Pancreas (tissue), 10 donors: ENCODE measurements at regions not wholly inside any gene's neighbourhood (a gene's known extent, or its start where the extent isn't known, plus 50 kb on each side); places are given as distances from the start of the nearest gene placed in this dataset.

ENCODE experiments used
- ATAC-seq, 4 donors: fragments of 200-7000 bp; cut with Tn5 transposase; one replicate each; pipeline versions ENCODE4 v1.8.0 to v1.9.1; 2020; ENCODE audit warnings: mild to moderate bottlenecking in 4 of 4, moderate library complexity in 4 of 4
- DNase-seq, 6 donors: peaks; one replicate each; pipeline ENCODE4 v3.0.0-alpha.2; 2020
- FAIRE-seq: peaks from 2 replicates; lab custom pipeline; 2012; peaks lifted over from hg19 to GRCh38; lab: Jason Lieb, UNC
- H3K27ac ChIP-seq, 4 donors: fragments of 200-600 bp; sonication (generic); 1 replicate in 3 of 4; 2 replicates in 1 of 4; pipeline versions ENCODE4 v1.5.0 to v1.8.0; 2020
- H3K27me3 ChIP-seq, 4 donors: fragments of 200-600 bp; one replicate each; pipeline ENCODE4 v1.8.0; 2021
- H3K36me3 ChIP-seq, 3 donors: fragments of 200-600 bp; sonication (generic) in 1 of 3; one replicate each; pipeline versions ENCODE4 v1.5.0 to v1.8.0; 2020 to 2021
- H3K4me1 ChIP-seq, 3 donors: fragments of 200-600 bp; one replicate each; pipeline ENCODE4 v1.8.0; 2021
- H3K4me3 ChIP-seq, 4 donors: fragments of 200-600 bp; sonication (generic) in 2 of 4; one replicate each; pipeline versions ENCODE4 v1.5.0 to v1.8.0; 2020 to 2021
- H3K9me3 ChIP-seq, 4 donors: fragments of 200-600 bp; one replicate each; pipeline ENCODE4 v1.8.0; 2021
- CTCF ChIP-seq, 4 donors: fragments of 200-600 bp; sonication (generic) in 3 of 4; IDR thresholded peaks; one replicate each; pipeline versions ENCODE4 v1.5.0 to v1.8.0; 2021; ENCODE audit warnings: antibody characterized with exemption in 4 of 4
- WGBS, 2 donors: extraction: QIAGEN DNeasy Blood & Tissue Kit; methylation state at CpG; one replicate each; pipeline ENCODE4 v1.1.7; 2013; 5-methylcytosine and 5-hydroxymethylcytosine counted together
- intact Hi-C, 3 donors: fragments of 100-400 bp; cut with DNase I; formaldehyde crosslinking; loops; one replicate each; pipeline versions ENCODE4 v1.11.1 to v1.14.2; 2022
- donor health status: healthy with polysubstance abuse.
- donor health status: DM: no; HTN: no; CAD: no; lungs with moderate emphysema.
- donor health status: DM: no; HTN: no; CAD: no.
- donor health status: control.
- donor health status: control.
- donor health status: Bipolar disorder and iron deficiency.
- donor health status: DM: yes; HTN: yes; CAD: no.
- donor health status: DM: no; HTN: no; CAD: no.
- donor health status: DM: no; HTN: no; CAD: no.
- donor health status: DM: yes; HTN: yes; CAD: no.

- no peaks in the 10 kb centered on the region for H3K36me3 ChIP-seq
- no peaks in the 10 kb centered on the region for H3K4me1 ChIP-seq
- H3K9me3 ChIP-seq, result no peaks in the 10 kb centered on the region
- ATAC-seq (no peak), DNase-seq (peak in 1 of 6 donors; percentile 24), FAIRE-seq (no peak)
- no peak overlapping the region for H3K4me3 ChIP-seq
- intact Hi-C loops, result no loop called here
- H3K27ac ChIP-seq, result no peak overlapping the region
- no peak for TF ChIP-seq CTCF (IDR thresholded peaks at IDR 0.05)
- no peaks in the 10 kb centered on the region for H3K27me3 ChIP-seq
- 92 to 94% methylated on average over 5 of the region's 5 CpGs for WGBS, 2 donors
These were observed 80.2 kb upstream of the ZBTB40 start for GRCh38 chr1:22371408-22371807.

- DNase-seq, result no peak
- intact Hi-C loops, result no loop called here
- no peaks in the 10 kb centered on the region for H3K36me3 ChIP-seq
- no peak for FAIRE-seq
- no peak for TF ChIP-seq CTCF (IDR thresholded peaks at IDR 0.05)
- no peak overlapping the region for H3K27ac ChIP-seq
- ATAC-seq, result no peak
- no peaks in the 10 kb centered on the region for H3K9me3 ChIP-seq
- no peaks in the 10 kb centered on the region for H3K27me3 ChIP-seq
- no peaks in the 10 kb centered on the region for H3K4me1 ChIP-seq
- H3K4me3 ChIP-seq, result no peak overlapping the region
These were observed 78.4 kb upstream of the ZBTB40 start for GRCh38 chr1:22373252-22373651.

- no peak for TF ChIP-seq CTCF (IDR thresholded peaks at IDR 0.05)
- no peak overlapping the region for H3K27ac ChIP-seq
- no peak overlapping the region for H3K4me3 ChIP-seq
- no peaks in the 10 kb centered on the region for H3K9me3 ChIP-seq
- H3K27me3 ChIP-seq, result no peaks in the 10 kb centered on the region
- 58 to 68% methylated on average over 1 of the region's 1 CpG for WGBS, 2 donors
- H3K36me3 ChIP-seq, result no peaks in the 10 kb centered on the region
- no peaks in the 10 kb centered on the region for H3K4me1 ChIP-seq
- FAIRE-seq (no peak), DNase-seq (no peak), ATAC-seq (no peak)
- intact Hi-C loops, result no loop called here
These were observed 77.7 kb upstream of the ZBTB40 start for GRCh38 chr1:22374001-22374400.

- 77 to 81% methylated on average over 9 of the region's 9 CpGs for WGBS, 2 donors
- H3K4me1 ChIP-seq, result no peaks in the 10 kb centered on the region
- no peaks in the 10 kb centered on the region for H3K27me3 ChIP-seq
- intact Hi-C loops, result no loop called here
- no peak overlapping the region for H3K4me3 ChIP-seq
- H3K36me3 ChIP-seq, result no peaks in the 10 kb centered on the region
- no peaks in the 10 kb centered on the region for H3K9me3 ChIP-seq
- FAIRE-seq (no peak), DNase-seq (no peak), ATAC-seq (peak in 1 of 4 donors; percentile 48)
- no peak for TF ChIP-seq CTCF (IDR thresholded peaks at IDR 0.05)
- no peak overlapping the region for H3K27ac ChIP-seq
These were observed 76.0 kb upstream of the ZBTB40 start for GRCh38 chr1:22375601-22376000.

GRCh38 chr1:22376001-22376400, 75.7 kb upstream of the ZBTB40 start:
- Histone ChIP-seq H3K4me1 (no peaks in the 10 kb centered on the region), H3K27me3 (no peaks in the 10 kb centered on the region), H3K9me3 (no peaks in the 10 kb centered on the region), H3K36me3 (no peaks in the 10 kb centered on the region), H3K27ac (no peak overlapping the region), H3K4me3 (no peak overlapping the region)
- no peak for FAIRE-seq
- ATAC-seq, result no peak
- intact Hi-C loops, result no loop called here
- TF ChIP-seq CTCF (IDR thresholded peaks at IDR 0.05), result no peak
- DNase-seq, result no peak
- WGBS, 2 donors, result 89 to 90% methylated on average over 5 of the region's 5 CpGs
